Activated CD4-positive, CD25-positive, alpha-beta regulatory T cell treated with anti-CD3 and anti-CD28 coated beads, Interleukin-2, amount 50 U/mL, for 24 hours (primary cell): ENCODE measurements at regions not wholly inside any gene's neighbourhood (a gene's known extent, or its start where the extent isn't known, plus 50 kb on each side); places are given as distances from the start of the nearest gene placed in this dataset.
"Not testable (repeated sequence)": the region's sequence is repeated elsewhere in the genome, so short reads cannot be mapped to it uniquely, and the experiment has no call there.

Source experiments
- ATAC-seq, 2 donors: fragments of 150-1000 bp; cut with Tn5 transposase; one replicate each; pipeline ENCODE4 v1.10.0; 2021; ENCODE audit warnings: mild to moderate bottlenecking in 1 of 2, moderate library complexity in 1 of 2

DNA sequence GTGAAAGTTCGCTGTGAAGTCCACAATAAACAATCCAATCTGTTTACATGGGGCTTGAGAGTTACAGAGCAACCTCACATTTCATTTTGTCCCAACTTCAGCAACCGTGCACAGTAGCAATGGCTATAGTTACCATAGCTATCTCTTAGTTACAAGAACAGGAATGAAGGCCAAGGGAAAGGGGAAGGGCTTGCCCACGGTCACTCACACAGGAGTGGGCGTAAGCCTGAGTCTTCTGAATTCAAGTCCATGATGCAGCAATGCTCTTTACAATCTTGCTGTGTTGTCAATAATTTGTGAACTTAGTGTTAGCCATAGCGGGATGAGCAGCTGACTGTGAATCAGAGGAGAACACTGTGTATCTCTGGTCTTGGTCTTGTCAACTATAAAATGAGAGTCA, 102.9 kb downstream of the ADAMTS15 start:
- no peak for ATAC-seq

DNA sequence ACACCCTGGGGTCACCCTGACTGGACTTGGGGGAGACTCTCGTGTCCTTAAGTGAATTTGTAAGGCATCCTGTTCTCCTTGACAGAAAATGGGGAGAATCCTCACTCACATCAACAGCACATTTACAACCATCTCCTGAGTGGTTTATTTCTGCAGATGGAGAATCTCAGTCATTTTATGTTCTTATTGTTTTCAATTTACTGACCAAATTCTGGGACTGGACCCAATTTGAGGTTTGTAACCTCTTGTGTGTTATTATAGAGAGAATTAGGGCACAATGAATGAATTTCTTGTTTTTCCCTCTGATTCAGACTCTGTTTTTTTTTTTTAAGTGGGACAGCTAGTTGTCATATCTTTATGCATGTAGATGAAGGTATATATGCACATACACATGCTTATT, 104.9 kb downstream of the ADAMTS15 start:
- no peak for ATAC-seq

DNA sequence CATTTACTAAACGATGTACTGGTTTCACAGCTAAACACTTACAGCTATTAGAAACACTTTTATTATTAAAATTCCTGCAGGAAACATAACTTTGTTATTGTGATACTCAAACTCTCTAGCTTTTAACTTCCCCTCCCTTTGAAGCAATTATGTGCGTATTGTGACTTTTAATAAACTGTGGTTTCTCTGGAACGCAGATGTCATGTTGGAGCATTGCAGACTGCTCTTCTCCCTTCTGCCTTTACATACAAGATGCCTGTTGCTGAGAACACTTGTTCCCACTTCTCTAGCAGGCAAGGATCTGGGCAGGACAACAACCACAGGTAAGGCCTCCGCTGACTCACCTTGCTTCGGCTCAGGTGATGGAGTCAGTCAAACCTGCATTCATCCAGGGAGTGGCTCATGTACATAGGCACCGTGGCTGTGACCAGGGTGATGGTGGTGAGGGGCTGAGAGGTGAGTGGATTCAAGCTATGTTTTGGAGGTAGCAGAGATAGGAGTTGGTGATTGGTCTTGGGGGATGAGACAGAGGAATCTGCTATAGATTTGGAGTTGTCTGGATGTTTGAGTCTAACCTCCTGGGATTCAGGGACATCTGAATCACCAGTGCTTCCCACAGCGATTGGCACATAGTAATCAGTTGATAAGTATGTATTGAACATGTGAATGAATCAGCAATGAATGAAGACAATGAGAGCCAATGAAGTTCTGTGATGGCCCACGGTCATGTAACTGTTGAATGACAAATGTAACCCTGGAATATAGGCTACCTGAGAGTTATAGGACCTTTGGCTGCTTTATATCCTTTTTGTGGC, 106.0 kb downstream of the ADAMTS15 start:
- ATAC-seq, result no peak

DNA sequence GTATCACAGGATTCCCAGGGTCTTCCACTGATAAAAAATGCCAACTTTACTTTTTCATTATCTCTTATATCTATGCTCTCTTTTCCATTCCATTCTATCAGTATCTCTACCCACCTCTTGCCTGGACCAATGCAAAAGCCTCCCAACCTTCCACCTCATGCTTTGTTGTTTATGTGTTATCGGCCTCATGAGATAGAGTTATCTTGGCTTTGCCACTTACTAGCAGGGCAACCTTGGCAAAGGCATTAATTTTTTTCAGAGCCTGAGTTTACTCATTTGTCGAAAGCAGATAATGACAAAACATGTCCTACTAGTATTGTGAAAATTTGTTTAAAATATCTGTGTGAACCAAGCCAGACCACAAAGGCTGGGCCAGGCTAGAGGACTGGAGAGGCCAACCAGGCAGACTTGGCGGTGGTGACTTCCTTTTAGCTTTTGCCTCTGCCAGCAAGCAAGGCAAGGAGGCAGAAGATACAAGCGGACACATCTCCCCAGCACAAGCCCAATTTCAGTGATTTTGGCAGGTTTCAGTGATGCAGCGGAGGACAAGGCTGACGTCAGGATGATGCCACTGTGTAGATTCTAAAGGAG, 106.9 kb downstream of the ADAMTS15 start:
- no peak for ATAC-seq

DNA sequence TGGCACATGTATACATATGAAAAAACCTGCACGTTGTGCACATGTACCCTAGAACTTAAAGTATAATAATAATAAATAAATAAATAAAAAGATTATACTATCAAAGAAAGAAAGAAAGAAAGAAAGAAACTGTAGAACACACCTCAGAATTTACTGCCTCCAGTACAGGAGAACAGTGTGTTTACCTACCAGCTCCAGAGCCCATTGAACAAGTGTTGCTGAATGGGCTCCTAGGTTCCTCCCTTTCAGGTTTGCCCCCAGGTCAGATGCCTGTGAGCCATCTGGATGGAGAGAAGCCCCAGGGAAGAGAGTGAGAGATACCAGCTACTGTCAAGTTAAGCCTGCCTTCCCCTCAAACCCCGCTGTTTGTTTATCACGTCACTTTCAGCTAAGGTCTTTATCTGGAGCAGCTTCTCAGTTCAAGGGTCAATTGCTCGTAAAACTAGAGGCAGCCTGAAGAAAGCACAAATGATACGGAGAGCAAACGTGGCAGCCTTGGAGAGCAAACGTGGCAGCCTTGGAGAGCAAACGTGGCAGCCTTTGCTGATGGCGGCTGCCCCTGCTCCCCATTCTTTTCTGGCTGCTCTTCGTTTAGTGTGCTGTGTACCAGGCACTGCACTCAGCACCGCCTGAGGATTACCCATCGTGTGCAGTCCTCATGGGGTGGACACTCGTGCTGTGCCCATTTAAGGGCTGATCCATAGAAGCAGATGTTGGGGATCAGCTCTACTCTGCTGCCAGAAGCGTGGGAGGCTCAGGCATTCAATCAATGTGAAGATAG, 111.7 kb downstream of the ADAMTS15 start:
- no peak for ATAC-seq

DNA sequence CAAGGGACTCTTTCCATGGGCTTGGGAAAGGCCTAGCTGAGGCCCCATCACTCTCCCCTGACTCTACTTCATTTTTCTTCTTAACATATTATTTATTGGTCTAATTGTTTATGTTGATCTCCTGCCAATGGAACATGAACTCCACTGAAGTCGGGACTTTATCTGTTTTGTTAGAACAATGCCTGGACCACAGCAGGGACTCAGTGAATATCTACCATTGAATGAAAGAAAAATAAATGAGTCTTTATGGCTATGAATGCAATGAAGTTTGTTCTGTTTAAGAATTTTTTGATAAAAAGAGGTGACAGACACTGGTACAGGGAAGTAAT, 112.3 kb downstream of the ADAMTS15 start:
- ATAC-seq, result no peak

DNA sequence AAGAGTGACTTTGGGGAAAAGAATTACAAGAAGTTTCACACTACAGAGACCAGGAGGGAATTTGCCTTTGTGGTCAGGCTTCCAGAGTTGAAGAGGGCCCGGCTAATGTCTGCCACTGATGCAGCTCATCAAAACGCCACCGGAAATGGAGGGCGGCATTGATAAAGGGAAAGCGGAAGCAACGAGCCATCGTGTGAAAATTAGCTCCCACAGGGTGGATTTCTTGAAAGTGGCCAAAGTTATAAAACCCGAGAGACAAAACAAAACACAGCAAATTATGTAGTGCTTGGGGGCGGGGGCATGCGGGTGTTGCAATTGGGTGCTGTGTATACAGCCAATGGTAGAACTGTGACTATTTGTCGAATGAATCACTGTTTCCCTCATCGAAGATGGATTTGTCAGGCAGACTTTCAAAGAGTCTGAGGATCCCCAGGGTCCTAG, 113.0 kb downstream of the ADAMTS15 start:
- no peak for ATAC-seq

DNA sequence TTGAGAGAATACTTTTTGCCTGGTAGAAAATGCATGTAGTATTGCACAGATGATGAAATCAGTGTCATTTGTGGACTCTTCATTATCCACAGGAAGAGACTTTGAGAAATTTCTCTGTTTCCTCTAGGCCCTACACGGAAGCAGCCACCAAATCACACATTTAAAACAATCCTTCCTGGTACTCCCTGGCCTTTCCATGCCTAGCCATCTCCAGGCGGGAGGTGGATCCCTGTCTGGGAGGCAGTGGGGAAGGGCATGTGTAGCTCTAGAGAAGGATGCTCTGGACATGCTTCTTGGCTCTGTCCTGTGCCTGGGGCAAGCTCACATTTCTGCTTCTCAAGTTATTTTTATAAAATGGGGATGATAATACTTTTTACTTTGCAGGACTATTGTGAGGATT, 114.1 kb downstream of the ADAMTS15 start:
- no peak for ATAC-seq

DNA sequence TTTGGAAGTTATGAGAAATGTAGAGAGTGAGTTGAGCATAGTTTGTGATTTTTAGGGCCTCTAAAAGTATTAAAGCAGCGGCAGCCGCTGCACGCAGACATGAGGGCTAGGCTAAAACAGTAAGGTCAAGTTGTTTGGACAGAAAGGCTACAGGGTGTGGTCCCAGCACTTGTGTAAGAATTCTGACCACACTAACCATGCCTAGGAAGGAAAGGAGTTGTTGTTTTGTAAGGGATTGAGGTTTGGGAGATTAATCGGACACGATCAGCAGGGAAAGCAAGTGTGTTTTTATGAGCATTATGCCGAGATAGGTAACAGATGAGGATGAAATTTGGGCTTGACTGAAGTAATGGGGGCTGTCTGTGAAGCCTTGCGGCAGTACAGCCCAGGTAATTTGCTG, 117.9 kb downstream of the ADAMTS15 start:
- ATAC-seq, result not testable (repeated sequence)

DNA sequence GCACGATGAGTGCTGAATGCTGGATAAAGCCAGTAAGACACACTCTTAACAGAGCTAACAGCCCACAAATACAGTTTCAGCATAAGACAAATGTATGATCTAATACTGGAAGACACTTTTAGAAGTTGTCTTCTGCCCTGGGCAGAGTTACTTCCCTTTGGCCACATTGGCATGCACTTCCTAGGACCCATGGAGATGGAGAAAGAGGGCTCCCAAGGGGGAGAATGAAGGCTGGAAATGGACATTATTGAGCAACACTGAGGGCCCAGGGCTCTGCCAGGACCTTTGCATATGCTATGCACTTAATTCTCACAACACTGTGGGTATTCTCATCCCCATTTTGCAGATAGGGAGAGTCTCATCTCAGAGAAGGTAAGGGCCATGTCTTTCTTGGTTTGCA, 123.1 kb downstream of the ADAMTS15 start:
- no peak for ATAC-seq

DNA sequence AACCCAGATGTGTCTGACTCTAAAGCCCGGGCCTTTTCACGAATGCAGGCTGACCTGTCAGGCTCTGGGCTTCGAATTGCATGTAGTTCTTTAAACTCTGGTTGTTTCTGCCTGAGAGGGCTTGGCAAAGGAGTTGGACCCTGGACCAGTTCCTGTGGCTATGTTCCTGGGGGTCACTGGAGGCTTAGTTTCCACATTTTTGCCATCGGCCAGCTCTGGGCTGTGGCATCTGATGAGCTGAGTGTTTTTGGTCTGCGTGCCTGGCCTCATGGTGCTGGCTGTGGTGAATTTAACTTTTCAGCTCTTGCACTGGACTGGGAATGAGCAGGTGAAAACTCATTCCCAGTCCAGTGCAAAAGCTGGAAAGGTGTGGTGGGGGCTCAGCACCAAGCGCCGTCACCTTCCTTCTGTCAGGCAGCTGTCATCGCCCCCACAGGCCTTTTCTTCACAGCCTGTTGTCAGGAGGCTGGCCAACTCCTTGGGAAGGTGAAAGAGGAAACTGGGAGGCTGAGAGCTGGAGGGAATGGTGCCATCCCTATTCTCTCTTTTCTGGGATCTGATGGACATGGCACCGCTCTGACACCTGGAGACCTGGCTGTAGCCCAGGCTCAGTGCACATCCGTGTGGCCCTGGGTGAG, 123.6 kb downstream of the ADAMTS15 start:
- ATAC-seq, result no peak

DNA sequence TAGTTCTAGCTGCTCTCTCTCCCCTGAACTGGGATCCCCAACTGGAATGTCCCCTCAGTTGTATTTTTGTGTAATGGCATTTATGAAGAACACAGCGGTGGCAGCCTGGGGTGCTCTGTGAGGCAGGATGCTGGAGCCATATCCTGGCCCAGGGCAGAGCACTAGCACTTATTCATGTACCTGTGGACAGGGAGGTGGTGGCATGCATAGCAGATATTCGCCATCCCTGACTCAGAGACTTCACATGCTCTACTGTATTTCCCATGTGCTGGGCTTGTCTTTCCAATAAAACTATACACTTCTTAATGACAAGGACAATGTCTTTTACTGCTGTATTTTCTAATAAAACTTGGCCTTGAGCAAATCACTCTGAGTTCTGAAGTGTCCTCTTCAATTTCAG, 125.3 kb downstream of the ADAMTS15 start:
- no peak for ATAC-seq

DNA sequence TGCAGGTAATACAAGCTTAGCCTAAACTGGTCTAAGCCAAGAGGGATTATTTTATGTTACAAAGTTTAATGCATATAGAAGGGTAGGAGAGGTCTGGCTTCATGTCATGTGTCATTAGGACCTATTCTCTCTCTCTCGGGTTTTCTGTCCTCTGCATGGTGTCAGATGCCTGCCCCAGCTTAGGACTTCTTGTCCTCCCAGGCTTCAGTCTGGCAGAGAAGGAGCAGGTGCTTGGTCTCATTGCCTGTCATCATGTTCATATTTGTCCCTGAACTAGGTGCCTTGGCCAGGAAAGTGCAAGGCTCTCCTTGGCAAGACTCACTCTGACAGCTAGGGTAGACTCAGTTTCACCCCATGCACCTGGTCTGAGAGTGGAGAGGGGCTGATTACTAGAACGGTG, 126.3 kb downstream of the ADAMTS15 start:
- no peak for ATAC-seq

DNA sequence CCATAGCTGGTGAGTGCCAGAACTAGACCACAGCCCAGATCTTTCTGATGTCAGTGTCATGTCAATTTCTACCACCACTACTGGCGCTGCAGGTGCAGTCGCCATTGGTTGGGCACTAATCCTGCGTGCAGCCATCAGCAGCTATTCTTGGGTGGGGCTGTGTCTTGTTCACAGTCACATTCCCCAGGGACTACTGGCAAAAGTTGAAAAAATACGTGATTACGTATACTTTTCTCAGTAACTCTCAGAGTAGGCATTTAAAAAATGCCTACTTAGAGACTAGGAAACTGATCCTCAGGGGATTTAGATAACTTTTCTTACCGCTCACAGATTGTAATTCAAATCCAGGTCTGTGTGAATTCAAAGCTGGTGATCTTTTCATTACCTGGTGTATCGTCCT, 127.7 kb downstream of the ADAMTS15 start:
- ATAC-seq, result no peak

DNA sequence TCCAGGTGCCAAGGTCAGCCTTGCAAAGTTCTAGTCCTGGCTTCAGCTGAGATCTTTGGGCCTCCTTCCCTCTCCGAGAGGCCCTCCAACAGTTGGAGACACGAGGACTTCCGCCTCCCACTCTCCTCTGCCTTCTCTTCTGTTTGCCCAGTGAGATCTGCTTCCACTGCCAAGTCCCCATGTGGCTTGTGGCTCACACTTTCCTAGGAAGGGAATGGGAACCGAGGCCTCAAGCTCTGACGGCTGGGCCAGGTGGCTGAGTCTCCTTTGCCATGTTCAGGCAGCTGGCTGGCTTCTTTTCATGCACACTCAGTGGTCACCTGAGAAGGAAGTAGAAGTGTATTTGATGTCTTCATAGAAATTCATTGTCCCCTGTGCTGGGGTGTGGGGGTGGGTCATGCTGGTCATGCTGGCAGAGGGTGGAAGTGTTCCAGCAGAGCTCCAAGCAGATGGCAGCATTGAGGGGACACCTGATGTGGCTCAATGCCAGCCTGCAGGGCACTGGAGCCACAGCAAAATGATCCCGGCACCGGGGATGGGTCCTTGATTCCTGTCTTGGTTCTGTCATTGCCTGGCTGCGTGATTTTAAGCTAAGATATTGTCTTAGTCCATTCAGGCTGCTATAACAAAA, 130.4 kb downstream of the ADAMTS15 start:
- no peak for ATAC-seq

DNA sequence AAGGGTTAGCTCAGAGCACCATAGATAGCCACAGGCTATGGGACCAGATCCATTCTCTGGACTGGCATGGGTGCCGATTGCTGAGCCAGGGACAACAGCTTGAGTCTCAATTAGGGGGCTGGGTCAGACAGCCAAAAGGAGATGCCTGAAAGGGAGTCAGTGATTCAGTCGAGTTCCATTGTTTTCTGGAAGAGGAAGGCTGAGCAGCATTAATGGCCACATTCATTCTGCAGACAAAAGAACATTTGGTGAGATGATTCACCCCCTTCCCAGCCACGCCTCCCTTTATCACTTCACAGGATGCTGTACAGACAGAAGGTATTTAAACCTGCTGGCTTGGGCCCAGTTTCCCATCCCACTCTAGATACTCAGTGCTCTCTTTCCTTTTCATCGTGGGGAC, 131.9 kb downstream of the ADAMTS15 start:
- no peak for ATAC-seq

DNA sequence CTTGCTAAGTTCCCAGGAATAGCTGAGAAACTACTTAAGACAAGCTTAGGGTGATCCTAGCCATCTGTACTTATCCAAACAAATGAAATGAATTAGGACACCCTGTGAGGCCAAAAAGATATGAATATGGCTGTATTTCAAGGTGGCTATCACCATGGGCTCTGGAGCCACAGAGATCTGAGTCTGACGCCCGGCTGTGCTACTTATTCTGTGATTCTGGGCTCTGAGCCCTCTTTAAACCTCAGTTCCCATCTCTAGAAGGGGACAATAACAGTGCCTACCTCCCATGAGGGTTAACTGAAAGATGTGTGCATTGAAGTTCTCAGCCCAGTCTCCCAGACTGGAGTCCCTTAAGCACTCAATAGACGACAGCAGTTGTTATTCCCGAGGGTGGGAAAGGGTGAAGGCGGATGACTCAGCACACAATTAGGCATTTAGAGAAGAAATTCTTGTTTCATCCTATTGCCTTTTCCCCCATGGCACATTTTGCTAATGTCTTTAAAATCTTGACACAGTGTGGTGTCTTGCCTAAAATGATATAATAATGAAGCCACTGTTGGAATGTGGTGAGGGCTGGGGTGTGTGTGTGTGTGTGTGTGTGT, 132.5 kb downstream of the ADAMTS15 start:
- ATAC-seq, result no peak

DNA sequence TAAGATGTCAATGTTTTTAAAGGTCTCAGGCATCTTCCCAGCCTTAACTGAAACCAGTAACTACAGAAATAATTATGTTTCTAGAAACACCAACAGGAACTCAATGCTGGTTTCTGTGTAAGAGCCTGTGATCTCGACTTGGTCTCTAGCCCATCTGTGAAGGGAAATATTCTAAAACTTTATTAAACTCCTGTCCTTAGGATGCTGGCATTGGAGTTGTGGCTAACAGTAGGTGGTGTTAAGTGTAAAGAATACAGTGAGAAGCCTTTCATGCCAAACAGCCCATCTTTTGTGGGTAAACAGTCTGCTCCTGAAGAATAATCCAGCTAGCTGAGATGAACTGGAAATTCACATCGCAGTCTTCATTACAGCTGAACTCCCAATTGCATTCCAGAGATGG, 133.2 kb downstream of the ADAMTS15 start:
- ATAC-seq, result no peak

DNA sequence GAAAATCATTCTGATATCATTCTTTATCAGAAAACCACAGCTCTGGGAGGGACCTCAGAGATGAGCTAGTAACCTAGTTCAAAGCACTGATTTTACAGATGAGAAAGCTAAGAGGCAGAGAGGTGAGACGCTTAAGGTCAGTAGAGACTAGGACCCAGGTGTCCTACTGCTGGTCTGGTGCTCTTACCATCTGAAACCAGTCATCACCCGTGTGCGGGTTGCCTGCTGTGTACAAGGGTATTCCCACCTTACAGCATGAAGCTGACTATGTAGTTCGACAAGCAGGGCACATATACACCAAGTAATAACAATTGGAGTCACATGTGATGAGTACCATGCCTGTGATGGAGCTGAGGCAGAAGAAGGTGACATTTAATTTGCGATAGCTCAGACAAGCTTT, 133.7 kb downstream of the ADAMTS15 start:
- no peak for ATAC-seq

DNA sequence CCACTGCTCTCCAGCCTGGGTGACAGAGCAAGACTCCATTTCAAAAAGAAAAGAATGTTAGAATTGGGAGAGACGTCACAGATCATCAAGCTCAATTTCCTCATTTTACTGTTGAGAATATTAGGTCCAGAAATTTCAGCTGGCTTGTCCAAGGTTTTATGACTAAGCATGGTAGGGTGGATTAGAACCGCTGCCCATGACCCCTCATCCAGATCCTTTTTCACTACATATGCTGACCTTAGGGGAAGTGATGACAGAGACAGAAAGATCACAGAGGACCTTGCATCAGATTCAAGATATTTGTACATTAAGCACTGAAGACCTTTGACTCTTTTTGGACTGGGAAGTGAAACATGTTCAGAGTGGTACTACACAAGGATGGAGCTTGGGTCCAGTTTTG, 134.5 kb downstream of the ADAMTS15 start:
- ATAC-seq, result no peak

DNA sequence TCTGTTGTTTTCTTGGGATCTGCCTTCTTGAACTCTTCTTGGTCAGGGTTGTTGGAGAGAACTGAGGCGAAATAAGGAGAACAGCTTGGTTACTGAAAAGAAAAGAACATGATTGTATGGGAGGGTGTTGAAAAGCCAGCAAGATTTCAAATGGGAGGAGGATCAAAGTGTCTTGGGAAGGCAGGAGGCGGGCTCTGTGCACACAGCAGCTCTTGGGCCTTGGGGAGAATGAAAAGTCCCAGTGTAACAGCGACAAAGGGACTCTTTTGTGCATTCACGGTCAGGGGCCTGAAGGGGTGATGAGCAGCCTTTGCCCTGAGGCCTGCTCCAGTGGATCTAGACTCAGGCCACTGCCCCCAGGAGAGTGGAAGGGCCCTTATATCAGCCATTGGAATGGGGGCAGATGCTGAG, 135.4 kb downstream of the ADAMTS15 start:
- ATAC-seq, result no peak

DNA sequence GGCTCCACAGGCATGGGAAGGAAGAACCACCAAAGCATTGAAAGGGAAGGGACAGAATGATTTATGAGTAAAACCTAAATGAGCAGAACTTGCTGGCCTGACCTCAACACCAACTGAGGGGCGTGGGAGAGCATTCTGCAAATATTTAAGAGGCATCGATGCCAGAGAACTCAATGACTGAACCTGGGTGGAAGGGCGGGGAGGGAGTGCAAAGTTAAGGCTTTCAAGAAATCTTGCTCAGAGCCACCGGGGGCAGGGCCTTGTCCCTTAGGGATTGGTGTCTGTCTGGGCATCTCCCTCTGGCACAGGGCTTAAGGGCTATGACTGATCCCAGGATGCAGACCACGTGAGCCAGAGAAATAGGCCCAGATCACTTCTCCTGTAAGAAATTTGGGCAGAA, 137.1 kb downstream of the ADAMTS15 start:
- ATAC-seq, result no peak

DNA sequence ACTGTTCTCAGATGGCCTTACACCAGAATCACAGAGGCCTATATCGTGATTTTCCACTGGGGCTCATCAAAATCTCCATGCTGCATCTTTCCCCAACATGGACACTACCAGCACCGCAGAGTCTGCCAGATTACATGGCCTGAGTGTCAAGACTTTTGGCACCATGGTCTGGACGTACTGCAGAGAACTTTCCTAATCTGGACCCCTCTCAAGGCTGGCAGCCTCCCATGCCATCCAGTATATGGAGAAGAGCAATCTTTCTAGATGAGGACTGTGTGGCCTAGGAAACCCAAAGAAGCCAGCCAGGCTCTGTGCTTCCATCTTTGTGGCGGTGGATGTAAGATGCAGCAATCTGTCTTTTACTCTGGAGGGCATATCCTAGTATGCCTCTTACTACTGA, 139.2 kb downstream of the ADAMTS15 start:
- ATAC-seq, result no peak
